Colonic mucosa (tissue), 4 donors: ENCODE measurements at regions not wholly inside any gene's neighbourhood (a gene's known extent, or its start where the extent isn't known, plus 50 kb on each side); places are given as distances from the start of the nearest gene placed in this dataset.
"Not testable (repeated sequence)": the region's sequence is repeated elsewhere in the genome, so short reads cannot be mapped to it uniquely, and the experiment has no call there.

ENCODE experiments used
- DNase-seq: peaks from one replicate; pipeline ENCODE4 v3.0.0-alpha.2; 2020
- H3K27ac ChIP-seq: fragments of 200-600 bp; one replicate; pipeline ENCODE4 v1.8.0; 2021
- H3K27me3 ChIP-seq: fragments of 200-600 bp; one replicate; pipeline ENCODE4 v1.8.0; 2021
- H3K36me3 ChIP-seq: fragments of 200-600 bp; one replicate; pipeline ENCODE4 v1.8.0; 2021
- H3K4me1 ChIP-seq: fragments of 200-600 bp; one replicate; pipeline ENCODE4 v1.8.0; 2021; ENCODE audit warnings: mild to moderate bottlenecking
- H3K4me3 ChIP-seq: fragments of 200-600 bp; one replicate; pipeline ENCODE4 v1.8.0; 2021
- H3K9ac ChIP-seq, 2 donors: one replicate each; pipeline ENCODE4 v1.7.0; 2013; ENCODE audit warnings: control low read depth in 2 of 2, low read depth in 2 of 2, low read length in 2 of 2
- H3K9me3 ChIP-seq: fragments of 200-600 bp; one replicate; pipeline ENCODE4 v1.8.0; 2021
- intact Hi-C: fragments of 100-400 bp; cut with DNase I; formaldehyde crosslinking; loops from one replicate; pipeline ENCODE4 v1.14.1; 2022
- TF ChIP-seq, protein P1 (sequence below): fragments of 200-600 bp; IDR thresholded peaks from one replicate; pipeline ENCODE4 v1.8.0; 2022; ENCODE audit warnings: antibody characterized with exemption, mild to moderate bottlenecking
- donor health status: healthy.
- donor health status: DM: no; HTN: no; CAD: no.
- donor health status: DM: no; HTN: no; CAD: no.

DNA sequence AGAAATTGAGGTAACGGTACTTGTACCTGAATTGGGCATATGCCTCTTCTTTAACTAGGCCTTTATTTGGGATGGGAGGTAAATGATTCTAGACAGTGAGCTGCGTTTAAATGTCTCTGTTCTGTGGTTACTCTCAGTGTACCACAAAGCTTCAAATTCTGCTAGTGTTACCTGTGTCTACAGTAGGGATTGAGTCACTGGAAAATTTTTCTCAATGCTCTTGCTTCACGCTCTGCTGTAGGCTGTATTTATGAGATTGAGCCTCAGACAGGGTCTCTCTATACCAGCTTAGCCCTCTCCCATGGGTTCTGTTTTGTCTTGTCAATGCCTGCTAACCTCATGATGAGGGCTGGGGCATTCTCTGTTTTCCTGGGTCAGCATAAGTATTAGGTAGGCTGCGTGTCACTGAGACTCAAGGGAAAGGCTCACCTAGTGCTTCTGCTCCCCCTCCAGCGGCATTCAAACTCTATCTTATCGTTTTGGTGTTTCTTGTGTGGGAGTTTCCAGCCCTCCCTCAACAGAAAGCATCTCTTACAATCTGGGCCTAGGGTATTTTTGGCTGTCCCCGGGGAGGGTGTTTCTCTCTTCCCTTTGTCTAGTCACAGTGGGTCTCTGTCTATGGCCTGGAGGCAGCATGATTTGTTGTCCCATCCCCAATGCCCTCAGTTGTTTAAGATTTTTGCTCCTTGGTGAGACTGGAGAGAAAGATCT is 285.8 kb downstream of the ADGRD1 start:
- TF ChIP-seq, protein P1, sequence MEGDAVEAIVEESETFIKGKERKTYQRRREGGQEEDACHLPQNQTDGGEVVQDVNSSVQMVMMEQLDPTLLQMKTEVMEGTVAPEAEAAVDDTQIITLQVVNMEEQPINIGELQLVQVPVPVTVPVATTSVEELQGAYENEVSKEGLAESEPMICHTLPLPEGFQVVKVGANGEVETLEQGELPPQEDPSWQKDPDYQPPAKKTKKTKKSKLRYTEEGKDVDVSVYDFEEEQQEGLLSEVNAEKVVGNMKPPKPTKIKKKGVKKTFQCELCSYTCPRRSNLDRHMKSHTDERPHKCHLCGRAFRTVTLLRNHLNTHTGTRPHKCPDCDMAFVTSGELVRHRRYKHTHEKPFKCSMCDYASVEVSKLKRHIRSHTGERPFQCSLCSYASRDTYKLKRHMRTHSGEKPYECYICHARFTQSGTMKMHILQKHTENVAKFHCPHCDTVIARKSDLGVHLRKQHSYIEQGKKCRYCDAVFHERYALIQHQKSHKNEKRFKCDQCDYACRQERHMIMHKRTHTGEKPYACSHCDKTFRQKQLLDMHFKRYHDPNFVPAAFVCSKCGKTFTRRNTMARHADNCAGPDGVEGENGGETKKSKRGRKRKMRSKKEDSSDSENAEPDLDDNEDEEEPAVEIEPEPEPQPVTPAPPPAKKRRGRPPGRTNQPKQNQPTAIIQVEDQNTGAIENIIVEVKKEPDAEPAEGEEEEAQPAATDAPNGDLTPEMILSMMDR = no peak
- intact Hi-C loops = no loop called here
- DNase-seq = no peak
- Histone ChIP-seq H3K9me3 (no peaks in the 10 kb centered on the region), H3K4me1 (no peaks in the 10 kb centered on the region), H3K36me3 (no peaks in the 10 kb centered on the region), H3K4me3 (no peak overlapping the region), H3K27me3 (no peaks in the 10 kb centered on the region), H3K27ac (no peak overlapping the region), H3K9ac (no peak overlapping the region)

DNA sequence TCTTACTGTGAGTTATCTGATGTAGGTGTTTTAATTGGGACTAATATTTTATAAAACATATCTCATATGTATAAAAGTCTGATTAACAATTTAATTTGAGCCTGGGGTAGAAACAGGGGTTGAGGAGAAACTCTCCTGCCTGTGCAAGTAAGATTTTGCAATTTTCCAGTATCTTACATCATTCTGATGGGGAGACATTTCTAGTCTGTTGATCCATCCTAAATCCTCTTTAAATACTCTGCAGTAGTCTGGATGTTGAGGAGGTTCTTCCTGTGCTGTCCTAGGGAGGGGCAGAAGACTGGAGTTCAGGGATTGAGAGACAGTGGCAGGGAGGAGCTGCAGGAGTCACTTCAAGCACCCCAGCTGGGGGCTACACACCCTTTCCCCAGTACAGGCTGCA is 287.8 kb downstream of the ADGRD1 start:
- TF ChIP-seq, protein P1 = no peak
- intact Hi-C loops = no loop called here
- H3K4me3 ChIP-seq = no peak overlapping the region
- H3K36me3 ChIP-seq = no peaks in the 10 kb centered on the region
- no peaks in the 10 kb centered on the region for H3K4me1 ChIP-seq
- DNase-seq = no peak
- no peaks in the 10 kb centered on the region for H3K9me3 ChIP-seq
- H3K27me3 ChIP-seq = no peaks in the 10 kb centered on the region
- no peak overlapping the region for H3K27ac ChIP-seq
- no peak overlapping the region for H3K9ac ChIP-seq

GRCh38 chr12:131242741-131243496 is 289.2 kb downstream of the ADGRD1 start:
- H3K9me3 ChIP-seq = no peaks in the 10 kb centered on the region
- no peaks in the 10 kb centered on the region for H3K4me1 ChIP-seq
- no peak overlapping the region for H3K27ac ChIP-seq
- no peaks in the 10 kb centered on the region for H3K27me3 ChIP-seq
- H3K36me3 ChIP-seq = no peaks in the 10 kb centered on the region
- TF ChIP-seq, protein P1 = no peak
- DNase-seq = no peak
- intact Hi-C loops = no loop called here
- no peak overlapping the region for H3K4me3 ChIP-seq
- H3K9ac ChIP-seq = no peak overlapping the region

GRCh38 chr12:131244157-131244688 is 290.5 kb downstream of the ADGRD1 start:
- H3K27ac ChIP-seq, H3K4me1 ChIP-seq, H3K9me3 ChIP-seq, H3K9ac ChIP-seq, DNase-seq, H3K36me3 ChIP-seq, H3K27me3 ChIP-seq, intact Hi-C loops, H3K4me3 ChIP-seq: not testable (repeated sequence)

- H3K4me1 ChIP-seq, intact Hi-C loops, H3K9ac ChIP-seq, H3K4me3 ChIP-seq, H3K27ac ChIP-seq, H3K27me3 ChIP-seq, DNase-seq, H3K36me3 ChIP-seq, H3K9me3 ChIP-seq: not testable (repeated sequence)
Observed at GRCh38 chr12:131245161-131245560, 291.5 kb downstream of the ADGRD1 start.

GRCh38 chr12:131245564-131246355 is 292.1 kb downstream of the ADGRD1 start:
- no peaks in the 10 kb centered on the region for H3K27me3 ChIP-seq
- H3K9me3 ChIP-seq = no peaks in the 10 kb centered on the region
- intact Hi-C loops = no loop called here
- TF ChIP-seq, protein P1 = no peak
- no peak for DNase-seq
- H3K4me3 ChIP-seq = no peak overlapping the region
- no peak overlapping the region for H3K9ac ChIP-seq
- H3K27ac ChIP-seq = no peak overlapping the region
- H3K4me1 ChIP-seq = no peaks in the 10 kb centered on the region
- no peaks in the 10 kb centered on the region for H3K36me3 ChIP-seq

DNA sequence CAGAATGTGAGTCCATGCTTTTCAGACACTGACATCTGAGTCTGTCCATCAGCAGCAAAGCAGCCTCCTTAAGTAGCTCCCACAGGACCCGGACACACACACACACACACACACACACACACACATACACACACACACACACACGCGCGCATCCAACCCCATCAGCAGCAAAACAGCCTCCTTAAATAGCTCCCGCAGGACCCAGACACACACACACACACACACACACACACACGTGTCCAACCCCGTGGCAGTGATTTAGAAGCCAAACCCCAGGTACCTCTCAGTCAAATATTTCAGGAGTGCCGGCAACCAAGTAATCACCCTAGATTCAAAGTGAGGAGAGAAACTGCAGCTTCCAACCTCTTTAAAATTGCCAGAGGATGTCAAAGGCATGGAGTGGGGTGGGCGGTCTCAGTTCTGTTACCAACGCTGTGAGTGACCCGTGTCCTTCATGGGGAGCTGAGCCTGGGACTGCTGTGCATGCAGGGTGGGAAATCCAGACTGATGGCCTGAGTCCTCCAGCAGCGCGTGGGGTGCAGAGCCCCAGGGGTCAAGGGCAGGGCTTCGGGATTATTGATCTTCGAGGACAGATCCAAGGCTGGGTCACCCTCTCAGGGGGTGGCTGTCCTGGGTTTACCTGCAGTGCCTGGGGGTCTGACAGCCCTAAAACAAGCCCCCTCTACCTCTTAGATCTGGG is 293.5 kb downstream of the ADGRD1 start:
- intact Hi-C loops, DNase-seq, H3K27ac ChIP-seq, H3K4me3 ChIP-seq, H3K4me1 ChIP-seq, H3K36me3 ChIP-seq, H3K9ac ChIP-seq, H3K9me3 ChIP-seq, H3K27me3 ChIP-seq: not testable (repeated sequence)

DNA sequence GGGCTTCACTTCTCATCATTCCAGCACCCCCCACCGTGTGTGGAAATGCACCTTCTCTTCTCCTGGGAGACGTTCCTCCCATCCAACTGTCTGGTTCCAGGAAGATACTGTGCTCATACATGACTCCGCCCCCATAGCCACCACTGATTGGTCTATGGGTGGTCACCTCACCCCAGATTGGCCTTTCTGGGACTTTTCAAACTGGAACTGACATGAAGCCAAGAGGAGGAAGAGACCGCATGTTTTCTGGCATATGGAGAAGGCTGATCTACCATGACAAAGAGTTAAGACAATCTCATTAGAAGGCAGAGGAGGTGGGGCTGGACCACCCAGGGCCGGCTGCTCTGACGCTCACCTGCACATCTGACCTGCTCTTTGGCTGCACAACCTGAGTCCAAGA is 294.2 kb downstream of the ADGRD1 start:
- H3K27ac ChIP-seq, H3K27me3 ChIP-seq, H3K4me1 ChIP-seq, DNase-seq, intact Hi-C loops, H3K36me3 ChIP-seq, H3K9ac ChIP-seq, H3K9me3 ChIP-seq, H3K4me3 ChIP-seq: not testable (repeated sequence)
